HUES64 (cell line): ENCODE measurements at regions not wholly inside any gene's neighbourhood (a gene's known extent, or its start where the extent isn't known, plus 50 kb on each side); places are given as distances from the start of the nearest gene placed in this dataset.

Experiments
- H3K27ac ChIP-seq: 2 replicates; pipeline ENCODE4 v1.7.0; 2013; ENCODE audit warnings: low read depth, low read length, inconsistent platforms
- H3K27me3 ChIP-seq: 2 replicates; pipeline ENCODE4 v1.6.1; 2013; ENCODE audit warnings: mild to moderate bottlenecking, low read length; ENCODE audit not compliant: insufficient read depth
- H3K36me3 ChIP-seq: 2 replicates; pipeline ENCODE4 v1.6.1; 2013; ENCODE audit warnings: mild to moderate bottlenecking, low read length; ENCODE audit not compliant: insufficient read depth
- H3K4me1 ChIP-seq: 2 replicates; pipeline ENCODE4 v1.6.1; 2013; ENCODE audit warnings: mild to moderate bottlenecking, low read length, moderate library complexity; ENCODE audit not compliant: insufficient read depth
- H3K4me3 ChIP-seq: 2 replicates; pipeline ENCODE4 v1.5.1; 2013; ENCODE audit warnings: mild to moderate bottlenecking, low read length, moderate library complexity
- H3K9ac ChIP-seq: 2 replicates; pipeline ENCODE4 v1.6.1; 2013; ENCODE audit warnings: mild to moderate bottlenecking, low read depth, low read length
- H3K9me3 ChIP-seq: 2 replicates; pipeline ENCODE4 v1.6.1; 2013; ENCODE audit warnings: low read depth, low read length; ENCODE audit not compliant: insufficient read depth
- WGBS: fragments of 150-250, 120-280 bp; methylation state at CpG from one replicate; pipeline ENCODE4 v1.1.7; 2013; ENCODE audit warnings: missing lambda C conversion rate; 5-methylcytosine and 5-hydroxymethylcytosine counted together

- Histone ChIP-seq H3K36me3 (no peaks in the 10 kb centered on the region), H3K4me1 (no peaks in the 10 kb centered on the region), H3K4me3 (no peak overlapping the region), H3K9ac (no peak overlapping the region), H3K27me3 (no peaks in the 10 kb centered on the region), H3K9me3 (no peaks in the 10 kb centered on the region), H3K27ac (no peak overlapping the region)
- 90% methylated on average over 4 of the region's 4 CpGs for WGBS
Measured at GRCh38 chr6:137434640-137435039, 59.6 kb downstream of the OLIG3 start.

DNA sequence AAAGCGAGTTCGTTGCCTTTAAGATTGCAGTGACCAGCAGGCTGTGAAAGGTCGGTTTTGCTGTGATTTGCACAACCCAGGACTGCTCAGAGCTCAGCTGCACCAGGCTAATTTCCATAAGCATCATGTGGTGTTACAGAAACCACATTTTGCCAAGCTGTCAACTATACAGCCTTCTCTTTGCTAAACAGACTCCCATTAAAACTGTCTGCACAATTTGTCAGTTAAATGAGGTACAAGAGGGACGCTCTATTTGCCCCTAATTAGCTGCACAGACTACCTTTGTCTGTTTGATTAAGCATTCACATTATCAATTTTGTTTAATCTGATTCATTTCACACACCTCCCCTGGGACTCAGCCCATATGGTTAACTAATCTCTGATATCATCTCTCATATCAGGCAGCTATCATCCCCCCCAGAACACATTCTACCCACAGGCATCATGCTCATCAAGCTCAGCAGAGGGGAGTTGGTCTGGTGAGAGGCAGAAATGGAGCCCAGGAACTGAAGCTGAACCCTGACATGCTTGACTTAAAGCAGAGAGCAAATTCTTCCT is 62.1 kb downstream of the OLIG3 start:
- no peak overlapping the region for H3K27ac ChIP-seq
- H3K9me3 ChIP-seq, result no peaks in the 10 kb centered on the region
- no peaks in the 10 kb centered on the region for H3K36me3 ChIP-seq
- H3K27me3 ChIP-seq, result no peaks in the 10 kb centered on the region
- H3K9ac ChIP-seq, result no peak overlapping the region
- 91% methylated on average over 4 of the region's 4 CpGs for WGBS
- H3K4me3 ChIP-seq, result no peak overlapping the region
- H3K4me1 ChIP-seq, result no peaks in the 10 kb centered on the region

GRCh38 chr6:137430954-137431353 is 63.2 kb downstream of the OLIG3 start:
- Histone ChIP-seq H3K36me3 (no peaks in the 10 kb centered on the region), H3K27ac (no peak overlapping the region), H3K9me3 (no peaks in the 10 kb centered on the region), H3K4me1 (no peaks in the 10 kb centered on the region), H3K9ac (no peak overlapping the region), H3K27me3 (no peaks in the 10 kb centered on the region), H3K4me3 (no peak overlapping the region)
- WGBS, result 95% methylated on average over 4 of the region's 4 CpGs

GRCh38 chr6:137427656-137428290 is 66.4 kb downstream of the OLIG3 start:
- no peaks in the 10 kb centered on the region for H3K36me3 ChIP-seq
- no peaks in the 10 kb centered on the region for H3K9me3 ChIP-seq
- H3K4me3 ChIP-seq, result no peak overlapping the region
- no peak overlapping the region for H3K9ac ChIP-seq
- peaks cover 25% of the 10 kb centered on the region for H3K4me1 ChIP-seq
- H3K27ac ChIP-seq, result no peak overlapping the region
- 94% methylated on average over 7 of the region's 7 CpGs for WGBS
- no peaks in the 10 kb centered on the region for H3K27me3 ChIP-seq

DNA sequence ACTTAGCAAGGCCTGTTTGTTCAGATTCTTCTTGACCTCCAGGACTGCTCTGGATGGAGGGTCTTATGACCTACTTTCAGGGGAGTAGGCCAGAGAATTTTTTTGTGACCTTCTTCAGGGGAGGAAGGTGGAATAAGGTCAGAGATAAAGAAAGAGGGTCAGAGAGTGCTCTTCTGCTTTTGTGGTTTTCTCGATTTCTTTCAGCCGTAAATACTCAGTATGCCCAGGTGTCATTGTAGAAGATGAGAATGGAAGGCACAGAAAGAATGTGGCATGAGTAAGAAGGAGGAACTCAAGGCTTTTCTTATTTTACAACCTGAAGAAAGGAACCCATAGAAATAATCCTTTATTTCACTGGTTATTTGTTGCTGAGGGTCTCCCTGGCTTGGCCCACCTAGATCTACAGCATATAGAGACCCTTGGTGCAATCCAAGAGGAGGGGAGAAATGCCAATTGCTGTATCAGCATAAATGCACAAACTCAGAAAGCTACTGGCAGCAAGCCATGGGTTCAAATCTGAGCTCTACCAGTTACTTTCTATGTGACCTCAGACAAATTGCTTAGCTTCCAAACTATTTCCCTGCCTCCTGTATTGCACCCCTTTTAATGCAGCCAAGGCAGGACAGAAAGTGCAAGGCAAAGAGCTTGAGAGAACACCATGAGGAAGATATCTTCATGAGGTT is 68.0 kb downstream of the OLIG3 start:
- WGBS, result 65% methylated on average over 2 of the region's 2 CpGs
- Histone ChIP-seq H3K36me3 (no peaks in the 10 kb centered on the region), H3K4me3 (no peak overlapping the region), H3K4me1 (peaks cover 25% of the 10 kb centered on the region), H3K9ac (no peak overlapping the region), H3K27ac (no peak overlapping the region), H3K9me3 (no peaks in the 10 kb centered on the region), H3K27me3 (no peaks in the 10 kb centered on the region)

DNA sequence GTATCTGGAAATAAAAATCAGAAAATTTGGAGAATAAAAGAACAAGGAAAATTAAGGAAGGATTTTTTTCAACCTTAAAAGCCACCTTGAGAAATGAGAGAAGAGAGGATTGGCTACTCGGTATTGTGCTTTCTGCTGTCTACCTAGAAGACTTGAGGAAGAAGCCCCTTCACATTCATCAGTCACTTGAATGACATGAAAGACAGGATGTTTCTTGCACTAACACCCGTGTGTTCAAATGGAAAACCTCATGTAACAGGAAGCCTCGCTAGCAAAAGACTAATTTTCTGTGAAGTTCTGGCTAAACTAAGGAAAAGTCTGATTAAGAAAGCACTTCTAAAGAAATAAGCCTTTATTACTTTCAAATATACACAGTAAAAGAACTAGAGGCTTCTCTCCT is 69.9 kb downstream of the OLIG3 start:
- Histone ChIP-seq H3K27me3 (no peaks in the 10 kb centered on the region), H3K36me3 (no peaks in the 10 kb centered on the region), H3K9me3 (no peaks in the 10 kb centered on the region), H3K4me1 (peaks cover 25% of the 10 kb centered on the region), H3K27ac (peak overlapping the region; percentile 95), H3K4me3 (no peak overlapping the region), H3K9ac (peak overlapping the region; percentile 39; the same call in 1 of the 2 replicates)
- 11% methylated on average over 3 of the region's 3 CpGs for WGBS

DNA sequence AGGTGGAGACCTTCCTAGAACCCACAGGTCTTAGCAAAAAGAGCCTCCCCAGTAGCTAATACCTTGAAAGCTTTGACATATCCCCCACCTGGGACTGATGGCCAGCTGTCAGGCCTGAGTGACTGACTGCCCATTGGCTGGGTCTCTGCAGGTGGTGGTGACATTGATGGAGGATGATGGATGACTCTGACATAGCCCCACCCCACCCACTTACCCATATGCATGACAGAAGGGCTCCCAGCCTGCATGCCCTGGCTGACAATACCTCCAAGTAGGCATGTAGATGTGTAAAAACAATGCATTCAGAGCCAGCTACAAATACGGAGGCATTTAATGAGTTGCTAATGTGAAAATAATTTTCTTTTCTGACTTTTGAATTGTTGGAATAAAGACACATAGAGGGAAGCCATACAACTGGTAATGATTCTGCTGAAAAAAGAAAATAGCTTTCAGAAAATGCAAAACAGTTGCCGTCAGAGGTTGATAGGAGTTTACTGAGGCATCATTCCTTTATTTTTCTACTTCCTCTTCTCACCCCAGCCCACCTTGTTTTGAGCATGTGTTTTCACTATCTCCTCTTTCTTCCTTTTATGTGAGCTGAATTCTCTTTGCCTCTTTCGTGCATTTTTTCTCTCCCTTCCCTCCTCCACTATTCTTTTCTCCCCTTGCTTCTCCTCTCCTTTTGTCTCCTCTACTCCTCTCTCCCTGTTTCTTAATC is 70.6 kb downstream of the OLIG3 start:
- Histone ChIP-seq H3K27ac (peak overlapping the region; percentile 95), H3K9ac (peak overlapping the region; percentile 39; the same call in 1 of the 2 replicates), H3K4me1 (peaks cover 25% of the 10 kb centered on the region), H3K36me3 (no peaks in the 10 kb centered on the region), H3K27me3 (no peaks in the 10 kb centered on the region), H3K4me3 (peak overlapping the region; percentile 12; the same call in 1 of the 2 replicates), H3K9me3 (no peaks in the 10 kb centered on the region)
- WGBS, result 7% methylated on average over 3 of the region's 3 CpGs

DNA sequence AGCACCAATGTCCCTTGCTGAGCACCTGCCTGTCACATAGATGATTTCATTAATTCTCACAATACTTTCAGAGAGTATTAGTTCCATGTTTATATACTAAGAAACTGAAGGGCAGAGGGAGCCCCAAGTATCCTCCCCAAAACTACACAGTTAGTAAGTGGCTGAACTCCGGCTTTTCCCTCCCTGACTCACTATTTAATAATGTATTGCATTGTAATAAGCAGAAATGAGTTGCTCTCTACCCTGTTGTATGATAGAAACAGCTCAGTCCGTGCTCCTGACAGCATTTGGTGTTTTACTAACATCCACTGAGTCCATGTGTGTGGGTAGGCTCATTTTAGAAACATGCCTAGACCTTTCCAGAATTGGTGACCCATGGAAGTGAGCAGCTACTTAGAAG is 76.8 kb downstream of the OLIG3 start:
- Histone ChIP-seq H3K9me3 (no peaks in the 10 kb centered on the region), H3K36me3 (no peaks in the 10 kb centered on the region), H3K9ac (no peak overlapping the region), H3K27me3 (peaks cover 14% of the 10 kb centered on the region; the same call in 1 of the 2 replicates), H3K4me3 (no peak overlapping the region), H3K27ac (no peak overlapping the region), H3K4me1 (peaks cover 37% of the 10 kb centered on the region)
- WGBS, result 94% methylated on average over 1 of the region's 2 CpGs

DNA sequence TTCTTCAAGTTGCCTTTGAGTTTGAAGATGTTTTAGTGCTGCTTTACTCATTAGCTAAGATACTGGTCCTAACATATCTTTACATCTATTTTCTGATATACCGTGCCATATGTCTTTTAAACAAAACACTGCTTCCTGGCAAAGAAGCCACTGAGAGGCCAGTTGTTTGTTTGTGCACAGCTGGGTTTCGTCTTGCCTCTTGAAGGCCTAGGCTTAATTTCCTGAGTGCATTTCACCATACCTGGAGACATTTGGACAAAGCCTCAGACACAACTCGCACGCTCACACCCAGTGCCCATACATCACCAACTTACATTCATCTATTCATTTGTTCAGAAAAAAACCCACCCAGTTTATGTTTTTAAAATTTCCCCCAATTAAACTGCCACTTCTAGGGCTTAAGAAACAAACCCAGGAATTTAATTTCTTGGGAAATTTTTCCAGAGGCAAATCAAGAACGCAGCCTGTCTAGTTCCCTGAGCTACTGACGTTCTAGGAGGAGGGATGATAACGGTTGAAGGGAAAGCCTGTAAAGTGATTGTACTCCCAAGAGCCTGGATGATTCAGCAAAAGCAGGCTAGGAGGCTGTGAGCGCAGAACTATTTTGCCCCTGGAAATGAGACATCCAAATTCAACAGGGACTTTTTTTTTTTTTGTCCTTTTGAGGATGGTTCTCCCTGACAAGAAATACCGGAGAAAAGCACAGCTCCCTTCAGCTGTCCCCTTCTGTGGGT is 77.7 kb downstream of the OLIG3 start:
- H3K36me3 ChIP-seq, result no peaks in the 10 kb centered on the region
- H3K27me3 ChIP-seq, result peaks cover 14% of the 10 kb centered on the region; the same call in 1 of the 2 replicates
- WGBS, result 70% methylated on average over 9 of the region's 9 CpGs
- no peaks in the 10 kb centered on the region for H3K9me3 ChIP-seq
- H3K9ac ChIP-seq, result peak overlapping the region; percentile 30; the same call in 1 of the 2 replicates
- peaks cover 37% of the 10 kb centered on the region for H3K4me1 ChIP-seq
- no peak overlapping the region for H3K27ac ChIP-seq
- H3K4me3 ChIP-seq, result no peak overlapping the region

DNA sequence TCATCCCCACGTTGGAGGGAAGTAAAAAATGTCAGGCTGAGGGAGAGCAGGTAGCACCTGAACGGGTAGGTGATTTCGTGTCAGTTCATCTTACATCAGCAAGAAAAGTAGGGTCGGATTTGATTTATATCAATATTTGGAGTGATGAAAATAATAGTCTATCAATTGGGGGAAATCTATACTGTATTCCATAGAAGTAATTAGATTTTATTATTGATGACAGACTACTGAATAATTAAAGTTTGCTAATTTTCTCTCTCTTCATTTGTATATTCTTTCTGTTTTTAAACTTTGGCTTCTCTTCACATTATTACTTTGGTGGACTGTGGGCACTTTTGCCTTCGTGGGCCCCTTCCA is 78.4 kb downstream of the OLIG3 start:
- H3K27me3 ChIP-seq, result peaks cover 14% of the 10 kb centered on the region; the same call in 1 of the 2 replicates
- H3K9ac ChIP-seq, result no peak overlapping the region
- H3K4me1 ChIP-seq, result peaks cover 37% of the 10 kb centered on the region
- H3K27ac ChIP-seq, result no peak overlapping the region
- WGBS, result 37% methylated on average over 5 of the region's 5 CpGs
- H3K9me3 ChIP-seq, result no peaks in the 10 kb centered on the region
- no peak overlapping the region; the same call in 1 of the 2 replicates for H3K4me3 ChIP-seq
- H3K36me3 ChIP-seq, result no peaks in the 10 kb centered on the region
